ENCODE measurements at regions not wholly inside any gene's neighbourhood (a gene's known extent, or its start where the extent isn't known, plus 50 kb on each side); places are given as distances from the start of the nearest gene placed in this dataset.

GRCh38 chr7:153510674-153511073, 541.5 kb upstream of the DPP6 start:
- DNase-seq (ENCODE audit: insufficient read length, low spot score, missing footprints), result no peak
- H3K4me3 ChIP-seq (ENCODE audit: insufficient read depth, low read length), result no peak overlapping the region
- no peaks in the 10 kb centered on the region for H4K20me1 ChIP-seq (ENCODE audit: insufficient read depth, low read length)
- H3K27ac ChIP-seq (ENCODE audit: low read depth, low read length), result no peak overlapping the region
- no peaks in the 10 kb centered on the region for H3K79me2 ChIP-seq (ENCODE audit: insufficient read depth, low read length)
- no peaks in the 10 kb centered on the region for H3K36me3 ChIP-seq (ENCODE audit: insufficient read depth, low read length)
- H2AFZ ChIP-seq (ENCODE audit: low read length), result no peak overlapping the region
- TF ChIP-seq CTCF (IDR thresholded peaks at IDR 0.05; ENCODE audit: extremely low read depth, low read depth, low read length), result no peak
- no peaks in the 10 kb centered on the region for H3K27me3 ChIP-seq (ENCODE audit: insufficient read depth, low read length)
- no peaks in the 10 kb centered on the region for H3K4me1 ChIP-seq (ENCODE audit: insufficient read depth, low read length)
- no peak overlapping the region for H3K4me2 ChIP-seq (ENCODE audit: insufficient read depth, low read length)
- peaks cover 3% of the 10 kb centered on the region for H3K9me3 ChIP-seq (ENCODE audit: low read depth, low read length)

GRCh38 chr7:153514032-153514431, 538.2 kb upstream of the DPP6 start:
- H4K20me1 ChIP-seq (ENCODE audit: insufficient read depth, low read length), result no peaks in the 10 kb centered on the region
- TF ChIP-seq CTCF (IDR thresholded peaks at IDR 0.05; ENCODE audit: extremely low read depth, low read depth, low read length), result no peak
- no peaks in the 10 kb centered on the region for H3K4me1 ChIP-seq (ENCODE audit: insufficient read depth, low read length)
- no peaks in the 10 kb centered on the region for H3K36me3 ChIP-seq (ENCODE audit: insufficient read depth, low read length)
- no peaks in the 10 kb centered on the region for H3K79me2 ChIP-seq (ENCODE audit: insufficient read depth, low read length)
- no peak overlapping the region for H3K27ac ChIP-seq (ENCODE audit: low read depth, low read length)
- H3K27me3 ChIP-seq (ENCODE audit: insufficient read depth, low read length), result no peaks in the 10 kb centered on the region
- no peak overlapping the region for H3K4me3 ChIP-seq (ENCODE audit: insufficient read depth, low read length)
- H3K9me3 ChIP-seq (ENCODE audit: low read depth, low read length), result peaks cover 3% of the 10 kb centered on the region
- H2AFZ ChIP-seq (ENCODE audit: low read length), result no peak overlapping the region
- no peak for DNase-seq (ENCODE audit: insufficient read length, low spot score, missing footprints)
- no peak overlapping the region for H3K4me2 ChIP-seq (ENCODE audit: insufficient read depth, low read length)

GRCh38 chr7:153515359-153515758, 536.8 kb upstream of the DPP6 start:
- Histone ChIP-seq H3K4me2 (ENCODE audit: insufficient read depth, low read length) (no peak overlapping the region), H3K27ac (ENCODE audit: low read depth, low read length) (no peak overlapping the region), H3K36me3 (ENCODE audit: insufficient read depth, low read length) (no peaks in the 10 kb centered on the region), H3K9me3 (ENCODE audit: low read depth, low read length) (peaks cover 3% of the 10 kb centered on the region), H3K79me2 (ENCODE audit: insufficient read depth, low read length) (no peaks in the 10 kb centered on the region), H2AFZ (ENCODE audit: low read length) (no peak overlapping the region), H3K27me3 (ENCODE audit: insufficient read depth, low read length) (no peaks in the 10 kb centered on the region), H3K4me1 (ENCODE audit: insufficient read depth, low read length) (no peaks in the 10 kb centered on the region), H4K20me1 (ENCODE audit: insufficient read depth, low read length) (no peaks in the 10 kb centered on the region), H3K4me3 (ENCODE audit: insufficient read depth, low read length) (no peak overlapping the region)
- no peak for DNase-seq (ENCODE audit: insufficient read length, low spot score, missing footprints)
- no peak for TF ChIP-seq CTCF (IDR thresholded peaks at IDR 0.05; ENCODE audit: extremely low read depth, low read depth, low read length)

- Histone ChIP-seq H4K20me1 (ENCODE audit: insufficient read depth, low read length) (no peaks in the 10 kb centered on the region), H3K27me3 (ENCODE audit: insufficient read depth, low read length) (no peaks in the 10 kb centered on the region), H2AFZ (ENCODE audit: low read length) (no peak overlapping the region), H3K4me3 (ENCODE audit: insufficient read depth, low read length) (no peak overlapping the region), H3K4me1 (ENCODE audit: insufficient read depth, low read length) (no peaks in the 10 kb centered on the region), H3K4me2 (ENCODE audit: insufficient read depth, low read length) (no peak overlapping the region), H3K9me3 (ENCODE audit: low read depth, low read length) (no peaks in the 10 kb centered on the region), H3K27ac (ENCODE audit: low read depth, low read length) (no peak overlapping the region), H3K79me2 (ENCODE audit: insufficient read depth, low read length) (no peaks in the 10 kb centered on the region), H3K36me3 (ENCODE audit: insufficient read depth, low read length) (no peaks in the 10 kb centered on the region)
- no peak for DNase-seq (ENCODE audit: insufficient read length, low spot score, missing footprints)
- no peak for TF ChIP-seq CTCF (IDR thresholded peaks at IDR 0.05; ENCODE audit: extremely low read depth, low read depth, low read length)
Measured at GRCh38 chr7:153518201-153518984, 533.8 kb upstream of the DPP6 start.

Measured in osteoblast (primary cell).